NCI-H345 (cell line): ENCODE measurements at regions not wholly inside any gene's neighbourhood (a gene's known extent, or its start where the extent isn't known, plus 50 kb on each side); places are given as distances from the start of the nearest gene placed in this dataset.
"Not testable (repeated sequence)": the region's sequence is repeated elsewhere in the genome, so short reads cannot be mapped to it uniquely, and the experiment has no call there.

Experiments
- DNase-seq: peaks from one replicate; lab custom pipeline; 2025; lab: John Stamatoyannopoulos, UW

GRCh38 chr10:64023926-64024470, 502.8 kb downstream of the REEP3 start:
- DNase-seq = no peak

- no peak for DNase-seq
Measured at GRCh38 chr10:64033711-64034110, 512.5 kb downstream of the REEP3 start.

GRCh38 chr10:64036321-64036930, 515.2 kb downstream of the REEP3 start:
- no peak for DNase-seq

- DNase-seq = no peak
Measured at GRCh38 chr10:64037071-64037661, 516.0 kb downstream of the REEP3 start.

- DNase-seq = no peak
Measured at GRCh38 chr10:64038107-64038506, 516.9 kb downstream of the REEP3 start.

- no peak for DNase-seq
Measured at GRCh38 chr10:64039198-64039597, 518.0 kb downstream of the REEP3 start.

GRCh38 chr10:64040781-64041180, 519.6 kb downstream of the REEP3 start:
- no peak for DNase-seq

- peak; percentile 40 for DNase-seq
Measured at GRCh38 chr10:64041185-64041988, 520.2 kb downstream of the REEP3 start.

- no peak for DNase-seq
Measured at GRCh38 chr10:64041989-64042490, 520.8 kb downstream of the REEP3 start.

GRCh38 chr10:64044098-64044497, 522.9 kb downstream of the REEP3 start:
- no peak for DNase-seq

GRCh38 chr10:64044957-64045632, 523.9 kb downstream of the REEP3 start:
- not testable (repeated sequence) for DNase-seq

- DNase-seq = no peak
Measured at GRCh38 chr10:64054392-64054791, 533.2 kb downstream of the REEP3 start.

- no peak for DNase-seq
Measured at GRCh38 chr10:64059884-64060283, 538.7 kb downstream of the REEP3 start.

- DNase-seq = no peak
Measured at GRCh38 chr10:64060389-64060788, 539.2 kb downstream of the REEP3 start.

- DNase-seq = no peak
Measured at GRCh38 chr10:64062793-64063192, 541.6 kb downstream of the REEP3 start.

- DNase-seq = no peak
Measured at GRCh38 chr10:64067009-64067606, 545.9 kb downstream of the REEP3 start.

GRCh38 chr10:64067859-64068258, 546.7 kb downstream of the REEP3 start:
- DNase-seq = no peak

GRCh38 chr10:64070241-64070640, 549.0 kb downstream of the REEP3 start:
- DNase-seq = no peak

GRCh38 chr10:64071218-64071617, 550.0 kb downstream of the REEP3 start:
- DNase-seq = no peak

- DNase-seq = no peak
Measured at GRCh38 chr10:64075604-64076003, 554.4 kb downstream of the REEP3 start.

GRCh38 chr10:64076322-64076940, 555.2 kb downstream of the REEP3 start:
- no peak for DNase-seq
